Stimulated activated CD8-positive, alpha-beta memory T cell treated with anti-CD3 and anti-CD28 coated beads, Interleukin-2, amount 100 ng/mL, for 1 hour (primary cell): ENCODE measurements at regions not wholly inside any gene's neighbourhood (a gene's known extent, or its start where the extent isn't known, plus 50 kb on each side); places are given as distances from the start of the nearest gene placed in this dataset.
"Not testable (repeated sequence)": the region's sequence is repeated elsewhere in the genome, so short reads cannot be mapped to it uniquely, and the experiment has no call there.

Source experiments
- DNase-seq, 2 donors: peaks; one replicate each; pipeline ENCODE4 v3.0.0-alpha.2; 2020; ENCODE audit warnings: low read depth in 2 of 2

- DNase-seq: no peak
Observed at GRCh38 chr12:4191642-4192041, 81.9 kb upstream of the CCND2 start.

- no peak for DNase-seq
Observed at GRCh38 chr12:4191149-4191548, 82.4 kb upstream of the CCND2 start.

- no peak for DNase-seq
Observed at GRCh38 chr12:4190366-4191063, 83.0 kb upstream of the CCND2 start.

GRCh38 chr12:4189721-4190120 lies 83.8 kb upstream of the CCND2 start:
- no peak for DNase-seq

- no peak for DNase-seq
Observed at GRCh38 chr12:4187916-4188315, 85.6 kb upstream of the CCND2 start.

GRCh38 chr12:4187315-4187714 lies 86.2 kb upstream of the CCND2 start:
- DNase-seq: not testable (repeated sequence)

GRCh38 chr12:4178424-4179170 lies 95.0 kb upstream of the CCND2 start:
- no peak for DNase-seq

- DNase-seq: no peak
Observed at GRCh38 chr12:4177262-4177661, 96.3 kb upstream of the CCND2 start.

- DNase-seq: no peak
Observed at GRCh38 chr12:4176168-4176567, 97.4 kb upstream of the CCND2 start.

GRCh38 chr12:4174417-4174816 lies 99.1 kb upstream of the CCND2 start:
- no peak for DNase-seq

GRCh38 chr12:4172999-4173398 lies 100.6 kb upstream of the CCND2 start:
- DNase-seq: no peak

GRCh38 chr12:4171742-4172141 lies 101.8 kb upstream of the CCND2 start:
- no peak for DNase-seq

- DNase-seq: no peak
Observed at GRCh38 chr12:4169959-4170358, 103.6 kb upstream of the CCND2 start.

GRCh38 chr12:4169531-4169930 lies 104.0 kb upstream of the CCND2 start:
- DNase-seq: no peak

- DNase-seq: no peak
Observed at GRCh38 chr12:4168036-4168435, 105.5 kb upstream of the CCND2 start.

GRCh38 chr12:4164559-4165558 lies 108.7 kb upstream of the CCND2 start:
- DNase-seq: peak in 1 of 2 donors; percentile 38

GRCh38 chr12:4164188-4164558 lies 109.4 kb upstream of the CCND2 start:
- DNase-seq: no peak

- no peak for DNase-seq
Observed at GRCh38 chr12:4161718-4162117, 111.8 kb upstream of the CCND2 start.

GRCh38 chr12:4160314-4161040 lies 113.1 kb upstream of the CCND2 start:
- DNase-seq: no peak

- no peak for DNase-seq
Observed at GRCh38 chr12:4159851-4160250, 113.7 kb upstream of the CCND2 start.

GRCh38 chr12:4158306-4158705 lies 115.3 kb upstream of the CCND2 start:
- no peak for DNase-seq

- DNase-seq: no peak
Observed at GRCh38 chr12:4157122-4157521, 116.4 kb upstream of the CCND2 start.
